Activated naive CD4-positive, alpha-beta T cell treated with anti-CD3 and anti-CD28 coated beads for 36 hours (primary cell): ENCODE measurements at regions not wholly inside any gene's neighbourhood (a gene's known extent, or its start where the extent isn't known, plus 50 kb on each side); places are given as distances from the start of the nearest gene placed in this dataset.
A peak's percentile ranks its signal among the peaks of the same experiment; 100 is the strongest.

Experiments used
- CTCF ChIA-PET: fragments of 350-600 bp; sonication (Branson Sonifier 250); formaldehyde crosslinking; loops from one replicate; lab custom pipeline; 2021; ENCODE audit warnings: antibody characterized with exemption; lab: Charles Lee
- DNase-seq: peaks from one replicate; pipeline ENCODE4 v3.0.0-alpha.2; 2020
- H3K27ac Mint-ChIP-seq: one replicate; pipeline ENCODE4 v1.8.0; 2021; ENCODE audit warnings: mild to moderate bottlenecking, mixed read lengths
- H3K27me3 Mint-ChIP-seq: one replicate; pipeline ENCODE4 v1.8.0; 2021; ENCODE audit warnings: low read depth, mixed read lengths
- H3K36me3 Mint-ChIP-seq: one replicate; pipeline ENCODE4 v1.8.0; 2021; ENCODE audit warnings: low read depth, mixed read lengths
- H3K4me1 Mint-ChIP-seq: one replicate; pipeline ENCODE4 v1.8.0; 2021; ENCODE audit warnings: low read depth, mixed read lengths
- H3K4me3 Mint-ChIP-seq: one replicate; pipeline ENCODE4 v1.8.0; 2021; ENCODE audit warnings: mild to moderate bottlenecking, moderate library complexity, mixed read lengths
- H3K9me3 Mint-ChIP-seq: one replicate; pipeline ENCODE4 v1.8.0; 2021; ENCODE audit warnings: mixed read lengths
- intact Hi-C: fragments of 100-400 bp; cut with micrococcal nuclease; formaldehyde crosslinking; loops from one replicate; pipeline ENCODE4 v1.15.1; 2023

GRCh38 chr11:116527180-116527991, 245.4 kb downstream of the BUD13 start:
- no peak for DNase-seq
- CTCF ChIA-PET: no interaction called here
- intact Hi-C loops: no loop called here
- no peaks in the 10 kb centered on the region for H3K36me3 Mint-ChIP-seq
- no peaks in the 10 kb centered on the region for H3K4me1 Mint-ChIP-seq
- peaks cover 8% of the 10 kb centered on the region for H3K9me3 Mint-ChIP-seq
- H3K27ac Mint-ChIP-seq: no peak overlapping the region
- no peak overlapping the region for H3K4me3 Mint-ChIP-seq
- peaks cover 10% of the 10 kb centered on the region for H3K27me3 Mint-ChIP-seq

- Mint-ChIP-seq H3K36me3 (no peaks in the 10 kb centered on the region), H3K4me1 (no peaks in the 10 kb centered on the region), H3K27me3 (peaks cover 3% of the 10 kb centered on the region), H3K9me3 (peaks cover 6% of the 10 kb centered on the region), H3K4me3 (no peak overlapping the region), H3K27ac (no peak overlapping the region)
- intact Hi-C loops: no loop called here
- DNase-seq: no peak
- CTCF ChIA-PET: no interaction called here
These were observed 246.8 kb downstream of the BUD13 start for GRCh38 chr11:116525961-116526495.

- no peaks in the 10 kb centered on the region for H3K9me3 Mint-ChIP-seq
- no peaks in the 10 kb centered on the region for H3K36me3 Mint-ChIP-seq
- peak; percentile 15 for DNase-seq
- intact Hi-C loops: no loop called here
- H3K4me3 Mint-ChIP-seq: no peak overlapping the region
- H3K27ac Mint-ChIP-seq: no peak overlapping the region
- H3K27me3 Mint-ChIP-seq: peaks cover 12% of the 10 kb centered on the region
- no peaks in the 10 kb centered on the region for H3K4me1 Mint-ChIP-seq
- CTCF ChIA-PET: interaction anchor here (0.6 kb wide), 1 partner anchor 21 kb away, joined by 3 read pairs; no protein-coding TSS in a partner anchor
These were observed 253.3 kb downstream of the BUD13 start for GRCh38 chr11:116519499-116519898.

GRCh38 chr11:116518141-116518540, 254.6 kb downstream of the BUD13 start:
- no peak for DNase-seq
- Mint-ChIP-seq H3K27ac (no peak overlapping the region), H3K36me3 (no peaks in the 10 kb centered on the region), H3K4me3 (no peak overlapping the region), H3K4me1 (no peaks in the 10 kb centered on the region), H3K9me3 (no peaks in the 10 kb centered on the region), H3K27me3 (peaks cover 12% of the 10 kb centered on the region)
- CTCF ChIA-PET: no interaction called here
- intact Hi-C loops: no loop called here

- H3K4me3 Mint-ChIP-seq: no peak overlapping the region
These were observed 255.2 kb downstream of the BUD13 start for GRCh38 chr11:116517584-116517983.

GRCh38 chr11:116517077-116517476, 255.7 kb downstream of the BUD13 start:
- intact Hi-C loops: no loop called here
- H3K4me3 Mint-ChIP-seq: no peak overlapping the region
- DNase-seq: no peak
- H3K27me3 Mint-ChIP-seq: peaks cover 12% of the 10 kb centered on the region
- no peak overlapping the region for H3K27ac Mint-ChIP-seq
- H3K9me3 Mint-ChIP-seq: no peaks in the 10 kb centered on the region
- no peaks in the 10 kb centered on the region for H3K4me1 Mint-ChIP-seq
- CTCF ChIA-PET: interaction anchor here (1.0 kb wide), 1 partner anchor 16 kb away, joined by 3 read pairs; no protein-coding TSS in a partner anchor
- H3K36me3 Mint-ChIP-seq: no peaks in the 10 kb centered on the region

More at GRCh38 chr11:116517584-116517983, 255.2 kb downstream of the BUD13 start:
- intact Hi-C loops: no loop called here
- CTCF ChIA-PET: interaction anchor here (1.0 kb wide), 1 partner anchor 16 kb away, joined by 3 read pairs; no protein-coding TSS in a partner anchor
- H3K27ac Mint-ChIP-seq: no peak overlapping the region
- H3K4me1 Mint-ChIP-seq: no peaks in the 10 kb centered on the region
- H3K36me3 Mint-ChIP-seq: no peaks in the 10 kb centered on the region
- DNase-seq: no peak
- no peaks in the 10 kb centered on the region for H3K9me3 Mint-ChIP-seq
- H3K27me3 Mint-ChIP-seq: peaks cover 12% of the 10 kb centered on the region

GRCh38 chr11:116515664-116516184, 257.1 kb downstream of the BUD13 start:
- no peak for DNase-seq
- CTCF ChIA-PET: interaction anchor here (0.6 to 1.3 kb wide), 3 partner anchors 11 to 176 kb away, joined by 3 read pairs; no protein-coding TSS in a partner anchor
- no peak overlapping the region for H3K4me3 Mint-ChIP-seq
- H3K27ac Mint-ChIP-seq: no peak overlapping the region
- peaks cover 12% of the 10 kb centered on the region for H3K27me3 Mint-ChIP-seq
- no peaks in the 10 kb centered on the region for H3K36me3 Mint-ChIP-seq
- intact Hi-C loops: no loop called here
- no peaks in the 10 kb centered on the region for H3K9me3 Mint-ChIP-seq
- no peaks in the 10 kb centered on the region for H3K4me1 Mint-ChIP-seq

GRCh38 chr11:116513894-116514293, 258.9 kb downstream of the BUD13 start:
- Mint-ChIP-seq H3K27ac (no peak overlapping the region), H3K27me3 (peaks cover 8% of the 10 kb centered on the region), H3K4me1 (no peaks in the 10 kb centered on the region), H3K9me3 (no peaks in the 10 kb centered on the region), H3K36me3 (no peaks in the 10 kb centered on the region), H3K4me3 (no peak overlapping the region)
- CTCF ChIA-PET: interaction anchor here (0.6 to 2.0 kb wide), 3 partner anchors 25 to 178 kb away, joined by 3 to 6 read pairs (median 6); no protein-coding TSS in a partner anchor
- DNase-seq: peak; percentile 60
- intact Hi-C loops: loop anchor here (1.0 kb wide), 2 partner anchors 127 to 177 kb away; no protein-coding TSS in a partner anchor

- DNase-seq: no peak
- intact Hi-C loops: no loop called here
- Mint-ChIP-seq H3K36me3 (no peaks in the 10 kb centered on the region), H3K27me3 (peaks cover 12% of the 10 kb centered on the region), H3K27ac (no peak overlapping the region), H3K4me1 (no peaks in the 10 kb centered on the region), H3K4me3 (no peak overlapping the region), H3K9me3 (no peaks in the 10 kb centered on the region)
- CTCF ChIA-PET: interaction anchor here (0.6 to 2.0 kb wide), 3 partner anchors 25 to 178 kb away, joined by 3 to 6 read pairs (median 6); no protein-coding TSS in a partner anchor
These were observed 259.4 kb downstream of the BUD13 start for GRCh38 chr11:116513278-116513823.

- intact Hi-C loops: no loop called here
- no peaks in the 10 kb centered on the region for H3K4me1 Mint-ChIP-seq
- H3K27ac Mint-ChIP-seq: no peak overlapping the region
- H3K9me3 Mint-ChIP-seq: no peaks in the 10 kb centered on the region
- CTCF ChIA-PET: interaction anchor here (1.6 to 2.0 kb wide), 2 partner anchors 129 to 179 kb away, joined by 6 read pairs; no protein-coding TSS in a partner anchor
- no peaks in the 10 kb centered on the region for H3K36me3 Mint-ChIP-seq
- peaks cover 12% of the 10 kb centered on the region for H3K27me3 Mint-ChIP-seq
- DNase-seq: no peak
- H3K4me3 Mint-ChIP-seq: no peak overlapping the region
These were observed 259.9 kb downstream of the BUD13 start for GRCh38 chr11:116512841-116513240.

- Mint-ChIP-seq H3K27me3 (peaks cover 12% of the 10 kb centered on the region), H3K4me3 (no peak overlapping the region), H3K27ac (no peak overlapping the region), H3K36me3 (no peaks in the 10 kb centered on the region), H3K4me1 (no peaks in the 10 kb centered on the region), H3K9me3 (no peaks in the 10 kb centered on the region)
- CTCF ChIA-PET: interaction anchor here (1.2 kb wide), 1 partner anchor 130 kb away, joined by 4 read pairs; no protein-coding TSS in a partner anchor
- intact Hi-C loops: no loop called here
- DNase-seq: no peak
These were observed 261.1 kb downstream of the BUD13 start for GRCh38 chr11:116511684-116512083.
